Fibroblast of lung (primary cell): ENCODE measurements at regions not wholly inside any gene's neighbourhood (a gene's known extent, or its start where the extent isn't known, plus 50 kb on each side); places are given as distances from the start of the nearest gene placed in this dataset.

Experiments
- DNase-seq, 2 donors: peaks; one replicate each; pipeline versions ENCODE4 v3.0.0 to v3.0.0-alpha.2; 2010; ENCODE audit warnings: low read depth in 2 of 2
- H2AFZ ChIP-seq: 2 replicates; pipeline ENCODE4 v1.5.1; 2012; ENCODE audit warnings: low read length, control low read depth, inconsistent platforms
- H3K27ac ChIP-seq: 2 replicates; pipeline ENCODE4 v1.5.1; 2011; ENCODE audit warnings: low read length, control low read depth; ENCODE audit not compliant: insufficient read depth
- H3K27me3 ChIP-seq: 2 replicates; pipeline ENCODE4 v1.5.1; 2011; ENCODE audit warnings: mild to moderate bottlenecking, low read length; ENCODE audit not compliant: control insufficient read depth, insufficient read depth
- H3K36me3 ChIP-seq: 2 replicates; pipeline ENCODE4 v1.5.1; 2011; ENCODE audit warnings: low read length; ENCODE audit not compliant: control insufficient read depth, insufficient read depth
- H3K4me1 ChIP-seq: 2 replicates; pipeline ENCODE4 v1.5.1; 2011; ENCODE audit warnings: low read length; ENCODE audit not compliant: control insufficient read depth, insufficient read depth; ENCODE audit errors: extremely low read depth
- H3K4me2 ChIP-seq: 2 replicates; pipeline ENCODE4 v1.5.1; 2011; ENCODE audit warnings: low read length, control low read depth; ENCODE audit not compliant: insufficient read depth; ENCODE audit errors: extremely low read depth
- H3K4me3 ChIP-seq, 4 experiments: fragments of 200-600 bp in 1 of 4; sonication (generic) in 1 of 4; replicated peaks in 1 of 4; 2 replicates each; pipeline ENCODE4 v1.5.1; 2011 to 2016; ENCODE audit warnings: low read length in 4 of 4, low read depth in 3 of 4, mild to moderate bottlenecking in 3 of 4, control low read depth in 2 of 4, inconsistent platforms in 1 of 4, mixed read lengths in 1 of 4; ENCODE audit not compliant: insufficient read depth in 1 of 4; ENCODE audit errors: control extremely low read depth in 1 of 4
- H3K79me2 ChIP-seq: 2 replicates; pipeline ENCODE4 v1.5.1; 2012; ENCODE audit warnings: mild to moderate bottlenecking, low read length, inconsistent platforms; ENCODE audit not compliant: control insufficient read depth, insufficient read depth
- H3K9ac ChIP-seq: 2 replicates; pipeline ENCODE4 v1.5.1; 2011; ENCODE audit warnings: mild to moderate bottlenecking, low read length, control low read depth; ENCODE audit not compliant: insufficient read depth
- H3K9me3 ChIP-seq: 2 replicates; pipeline ENCODE4 v1.5.1; 2012; ENCODE audit warnings: low read depth, low read length; ENCODE audit not compliant: control insufficient read depth, insufficient read depth
- H4K20me1 ChIP-seq: 2 replicates; pipeline ENCODE4 v1.5.1; 2011; ENCODE audit warnings: low read length; ENCODE audit not compliant: control insufficient read depth, insufficient read depth; ENCODE audit errors: extremely low read depth
- CTCF ChIP-seq, 2 donors: IDR thresholded peaks in 1 of 2; conservative IDR thresholded peaks in 1 of 2; 1 replicate in 1 of 2; 2 replicates in 1 of 2; pipeline ENCODE4 v1.5.1; 2011 to 2012; ENCODE audit warnings: low read length in 2 of 2, control low read depth in 1 of 2, inconsistent platforms in 1 of 2, low read depth in 1 of 2, mild to moderate bottlenecking in 1 of 2
- EZH2 ChIP-seq: IDR thresholded peaks from 2 replicates; pipeline ENCODE4 v1.5.1; 2012; ENCODE audit warnings: low read length, control low read depth, mild to moderate bottlenecking; ENCODE audit errors: missing control alignments

GRCh38 chr6:113338644-113339043 is 518.5 kb upstream of the MARCKS start:
- DNase-seq, result no peak
- Histone ChIP-seq H3K9ac (no peak overlapping the region), H3K9me3 (no peaks in the 10 kb centered on the region), H3K4me3 (no peak overlapping the region), H3K27ac (no peak overlapping the region), H3K27me3 (no peaks in the 10 kb centered on the region), H3K4me1 (no peaks in the 10 kb centered on the region), H3K4me2 (no peak overlapping the region), H3K79me2 (no peaks in the 10 kb centered on the region), H2AFZ (no peak overlapping the region), H3K36me3 (no peaks in the 10 kb centered on the region), H4K20me1 (no peaks in the 10 kb centered on the region)
- TF ChIP-seq EZH2 (no peak), CTCF (conservative IDR thresholded peaks at IDR 0.05 in 1 of 2, IDR thresholded peaks at IDR 0.05 in 1 of 2; ENCODE audit: low read depth in 1 of 2, low read length in 2 of 2) (no peak)

- no peak overlapping the region for H3K4me3 ChIP-seq
- no peaks in the 10 kb centered on the region for H3K36me3 ChIP-seq
- no peaks in the 10 kb centered on the region for H3K79me2 ChIP-seq
- no peak overlapping the region for H2AFZ ChIP-seq
- H3K4me2 ChIP-seq, result no peak overlapping the region
- H3K9me3 ChIP-seq, result no peaks in the 10 kb centered on the region
- TF ChIP-seq CTCF (conservative IDR thresholded peaks at IDR 0.05 in 1 of 2, IDR thresholded peaks at IDR 0.05 in 1 of 2; ENCODE audit: low read depth in 1 of 2, low read length in 2 of 2), result no peak
- no peak for TF ChIP-seq EZH2
- no peak overlapping the region for H3K27ac ChIP-seq
- no peaks in the 10 kb centered on the region for H3K27me3 ChIP-seq
- no peaks in the 10 kb centered on the region for H3K4me1 ChIP-seq
- H4K20me1 ChIP-seq, result no peaks in the 10 kb centered on the region
- no peak for DNase-seq
- no peak overlapping the region for H3K9ac ChIP-seq
Observed at GRCh38 chr6:113339209-113339608, 517.9 kb upstream of the MARCKS start.

GRCh38 chr6:113340371-113340770 is 516.8 kb upstream of the MARCKS start:
- no peaks in the 10 kb centered on the region for H3K79me2 ChIP-seq
- TF ChIP-seq CTCF (conservative IDR thresholded peaks at IDR 0.05 in 1 of 2, IDR thresholded peaks at IDR 0.05 in 1 of 2; ENCODE audit: low read depth in 1 of 2, low read length in 2 of 2) (no peak), EZH2 (no peak)
- no peak overlapping the region for H3K4me3 ChIP-seq
- no peak overlapping the region for H3K4me2 ChIP-seq
- H3K27ac ChIP-seq, result no peak overlapping the region
- no peaks in the 10 kb centered on the region for H3K9me3 ChIP-seq
- no peaks in the 10 kb centered on the region for H3K27me3 ChIP-seq
- H3K4me1 ChIP-seq, result peaks cover 2% of the 10 kb centered on the region
- no peak overlapping the region for H2AFZ ChIP-seq
- H4K20me1 ChIP-seq, result no peaks in the 10 kb centered on the region
- no peak overlapping the region for H3K9ac ChIP-seq
- no peak for DNase-seq
- no peaks in the 10 kb centered on the region for H3K36me3 ChIP-seq
